ENCODE measurements at regions not wholly inside any gene's neighbourhood (a gene's known extent, or its start where the extent isn't known, plus 50 kb on each side); places are given as distances from the start of the nearest gene placed in this dataset.

DNA sequence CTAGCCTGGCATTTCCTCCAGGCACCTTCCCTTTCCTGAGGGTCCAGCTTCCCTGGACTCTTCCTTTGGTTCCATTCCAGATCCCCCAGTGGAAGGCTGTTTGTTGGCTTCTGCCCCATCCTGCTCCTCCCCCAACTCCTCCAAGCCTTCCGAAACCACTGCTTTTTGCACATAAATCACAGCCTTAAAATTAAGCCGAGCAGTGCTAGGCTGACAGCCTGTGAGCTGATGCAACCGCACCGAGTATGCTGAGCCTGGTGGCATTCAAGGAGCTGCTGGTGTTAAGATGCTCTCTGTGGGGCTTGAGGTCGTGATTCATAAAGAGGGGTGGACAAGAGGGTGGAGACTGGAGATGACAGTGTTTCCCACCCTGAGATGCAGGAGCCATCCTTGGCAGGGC is 266.6 kb upstream of the C1orf174 start:
- TF ChIP-seq, protein P1, sequence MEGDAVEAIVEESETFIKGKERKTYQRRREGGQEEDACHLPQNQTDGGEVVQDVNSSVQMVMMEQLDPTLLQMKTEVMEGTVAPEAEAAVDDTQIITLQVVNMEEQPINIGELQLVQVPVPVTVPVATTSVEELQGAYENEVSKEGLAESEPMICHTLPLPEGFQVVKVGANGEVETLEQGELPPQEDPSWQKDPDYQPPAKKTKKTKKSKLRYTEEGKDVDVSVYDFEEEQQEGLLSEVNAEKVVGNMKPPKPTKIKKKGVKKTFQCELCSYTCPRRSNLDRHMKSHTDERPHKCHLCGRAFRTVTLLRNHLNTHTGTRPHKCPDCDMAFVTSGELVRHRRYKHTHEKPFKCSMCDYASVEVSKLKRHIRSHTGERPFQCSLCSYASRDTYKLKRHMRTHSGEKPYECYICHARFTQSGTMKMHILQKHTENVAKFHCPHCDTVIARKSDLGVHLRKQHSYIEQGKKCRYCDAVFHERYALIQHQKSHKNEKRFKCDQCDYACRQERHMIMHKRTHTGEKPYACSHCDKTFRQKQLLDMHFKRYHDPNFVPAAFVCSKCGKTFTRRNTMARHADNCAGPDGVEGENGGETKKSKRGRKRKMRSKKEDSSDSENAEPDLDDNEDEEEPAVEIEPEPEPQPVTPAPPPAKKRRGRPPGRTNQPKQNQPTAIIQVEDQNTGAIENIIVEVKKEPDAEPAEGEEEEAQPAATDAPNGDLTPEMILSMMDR (IDR thresholded peaks at IDR 0.05; ENCODE audit: extremely low read depth, insufficient read depth, missing control alignments), result no peak
- no peak for DNase-seq (ENCODE audit: low spot score)
- in situ Hi-C loops (cut with MboI; ENCODE audit: low pct_unique_long_range_greater_than_20kb, low sequenced_read_pairs, unreplicated experiment), result no loop called here

DNA sequence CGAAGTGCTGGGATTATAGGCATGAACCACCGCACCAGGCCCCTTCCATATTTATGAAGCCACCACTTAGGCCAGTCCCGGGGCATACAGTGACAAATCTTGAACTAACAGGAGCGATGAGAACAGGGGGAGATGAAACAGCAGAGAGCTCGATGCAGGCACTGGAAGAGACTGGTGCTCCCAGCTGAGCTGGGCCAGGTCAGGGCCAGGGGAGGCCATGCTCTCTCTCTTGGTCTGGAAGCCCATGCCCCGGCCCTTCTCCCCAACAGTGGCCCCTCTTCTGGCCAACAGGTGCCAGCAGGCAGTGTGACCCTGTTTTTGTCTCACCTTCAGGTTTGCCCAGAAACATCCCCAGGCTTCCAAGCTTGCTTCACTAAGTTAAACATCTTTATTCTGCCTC is 269.9 kb upstream of the C1orf174 start:
- TF ChIP-seq, protein P1 (IDR thresholded peaks at IDR 0.05; ENCODE audit: extremely low read depth, insufficient read depth, missing control alignments), result no peak
- no peak for DNase-seq (ENCODE audit: low spot score)
- in situ Hi-C loops (cut with MboI; ENCODE audit: low pct_unique_long_range_greater_than_20kb, low sequenced_read_pairs, unreplicated experiment), result no loop called here

DNA sequence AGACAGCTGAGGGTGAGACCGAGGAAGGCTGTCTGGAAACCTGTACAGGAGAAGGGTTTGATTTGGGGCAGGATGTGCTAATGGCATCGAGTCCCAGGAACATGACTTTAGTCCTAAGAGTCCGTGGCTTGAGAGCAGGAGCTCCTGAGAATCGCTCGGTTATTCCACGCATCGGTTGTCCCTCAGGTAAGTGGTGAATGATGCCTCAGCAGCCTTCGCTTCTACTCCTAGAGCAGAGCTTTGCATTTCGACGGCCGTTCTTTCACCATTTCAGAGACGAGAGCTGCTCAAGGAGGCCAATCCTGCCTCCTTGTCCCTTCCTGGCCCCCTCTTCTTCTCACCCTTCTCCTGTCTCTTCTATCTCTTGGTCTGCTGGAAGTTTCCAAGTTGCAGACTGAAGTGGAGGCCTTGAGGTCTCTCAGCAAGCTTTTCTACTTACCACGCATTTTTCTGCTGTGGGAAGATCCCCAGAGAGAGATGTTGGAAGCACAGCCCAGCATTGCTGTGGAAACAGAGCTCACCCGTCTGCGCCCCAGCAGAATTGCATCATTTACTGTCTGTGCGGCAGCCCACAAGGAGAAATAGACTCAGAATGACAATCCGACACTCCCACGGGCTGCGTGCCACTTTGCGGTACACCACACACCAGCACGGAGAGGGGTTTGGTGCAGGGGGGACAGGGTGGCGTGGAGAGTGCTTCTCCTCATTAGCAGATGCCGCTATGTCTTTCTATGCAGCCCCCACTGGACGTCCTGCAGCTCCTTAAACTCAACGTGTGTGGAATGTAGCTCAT is 270.7 kb upstream of the C1orf174 start:
- in situ Hi-C loops (cut with MboI; ENCODE audit: low pct_unique_long_range_greater_than_20kb, low sequenced_read_pairs, unreplicated experiment), result no loop called here
- TF ChIP-seq, protein P1 (IDR thresholded peaks at IDR 0.05; ENCODE audit: extremely low read depth, insufficient read depth, missing control alignments), result no peak
- DNase-seq (ENCODE audit: low spot score), result no peak

DNA sequence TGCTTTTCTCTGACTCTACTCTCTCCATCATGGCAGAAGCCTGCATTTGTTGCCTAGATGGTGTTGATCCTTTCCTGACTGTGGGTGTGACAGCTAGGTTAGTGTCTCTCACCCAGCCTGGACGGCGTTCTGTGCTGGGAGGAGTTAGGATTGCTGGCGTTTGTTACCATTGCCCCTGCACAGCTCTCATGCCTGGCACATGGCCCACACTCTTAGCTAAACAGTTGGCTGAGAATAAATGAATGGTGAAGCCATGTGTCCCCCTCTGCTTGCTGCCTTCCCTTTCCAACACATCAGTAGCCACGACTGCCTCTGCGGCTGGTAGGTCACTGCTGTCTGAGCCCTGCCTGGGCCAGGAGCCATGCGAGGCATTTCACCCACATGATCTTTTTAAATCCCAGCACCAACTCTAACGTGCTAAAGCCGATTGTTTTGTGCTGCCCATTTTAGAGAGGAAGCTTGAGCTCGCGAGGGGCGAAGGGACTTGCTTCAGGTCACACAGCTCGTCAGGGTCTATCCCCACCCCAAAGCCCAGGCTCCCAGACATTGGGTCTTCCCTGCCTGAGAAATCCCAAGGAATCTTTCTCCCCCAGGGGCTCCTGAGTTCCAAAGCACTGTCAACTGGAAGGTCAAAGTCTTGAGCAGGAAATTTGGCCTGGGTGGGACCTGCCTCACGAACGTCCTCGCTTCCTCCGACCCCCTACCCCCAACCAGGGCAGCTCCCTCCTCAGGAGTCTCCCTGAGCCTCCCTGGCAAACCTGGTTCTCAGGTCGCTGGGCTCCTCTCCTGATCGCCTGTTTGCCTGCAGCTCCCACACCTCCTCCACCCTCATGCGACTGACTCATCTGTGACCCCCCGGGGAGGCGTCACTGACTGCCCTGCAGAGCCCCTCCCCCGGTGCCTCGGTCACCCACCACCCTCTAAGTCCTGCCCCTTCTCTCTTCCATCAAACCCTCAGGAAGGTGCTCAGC is 271.7 kb upstream of the C1orf174 start:
- in situ Hi-C loops (cut with MboI; ENCODE audit: low pct_unique_long_range_greater_than_20kb, low sequenced_read_pairs, unreplicated experiment), result no loop called here
- DNase-seq (ENCODE audit: low spot score), result peak; percentile 2
- TF ChIP-seq, protein P1 (IDR thresholded peaks at IDR 0.05; ENCODE audit: extremely low read depth, insufficient read depth, missing control alignments), result no peak

DNA sequence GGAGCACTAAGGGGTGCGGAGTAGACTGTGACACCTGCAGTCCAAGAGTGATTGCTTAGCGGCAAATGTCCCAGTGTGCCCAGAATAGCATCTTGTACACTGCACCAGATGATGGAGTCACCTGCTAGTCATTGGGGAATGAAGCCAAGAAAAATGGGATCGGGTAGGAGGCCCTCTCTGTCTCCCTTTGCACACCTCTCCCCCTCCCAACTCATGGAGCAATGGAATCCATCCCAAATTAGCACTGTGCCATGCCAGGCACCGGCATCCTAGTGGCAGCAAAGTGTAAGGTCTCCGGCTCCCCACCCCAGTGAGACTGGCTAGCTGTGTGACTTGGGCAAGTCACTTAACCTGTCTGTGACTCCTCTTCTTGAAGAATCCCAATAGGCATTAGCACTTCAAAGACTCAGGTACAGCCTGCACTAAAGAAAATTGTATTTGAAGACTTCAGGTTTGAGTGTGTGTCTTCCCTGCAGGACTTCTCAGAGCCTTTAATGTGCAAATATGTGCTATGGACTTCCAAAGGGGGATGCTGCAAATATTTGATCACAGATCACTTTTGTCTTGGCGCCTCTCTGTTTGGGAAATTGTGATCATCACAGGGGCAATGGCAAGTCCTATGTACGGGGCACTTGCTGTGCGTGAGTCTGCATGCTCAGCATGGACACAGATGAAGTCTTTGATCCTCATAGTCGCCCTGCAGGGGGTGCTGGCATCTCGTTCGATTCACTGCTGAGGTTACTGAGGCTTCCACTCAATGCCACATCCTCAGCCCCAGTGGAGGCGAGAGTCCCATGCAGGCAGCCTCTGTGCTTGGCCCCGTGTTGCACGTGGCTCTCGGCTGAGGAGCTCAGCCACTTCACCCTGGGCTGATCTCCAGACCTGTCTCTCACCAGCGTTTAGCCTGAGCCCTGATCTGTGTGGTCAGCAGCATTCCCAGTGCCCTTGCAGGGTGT is 272.9 kb upstream of the C1orf174 start:
- TF ChIP-seq, protein P1 (IDR thresholded peaks at IDR 0.05; ENCODE audit: extremely low read depth, insufficient read depth, missing control alignments), result no peak
- DNase-seq (ENCODE audit: low spot score), result peak; percentile 6
- in situ Hi-C loops (cut with MboI; ENCODE audit: low pct_unique_long_range_greater_than_20kb, low sequenced_read_pairs, unreplicated experiment), result no loop called here

DNA sequence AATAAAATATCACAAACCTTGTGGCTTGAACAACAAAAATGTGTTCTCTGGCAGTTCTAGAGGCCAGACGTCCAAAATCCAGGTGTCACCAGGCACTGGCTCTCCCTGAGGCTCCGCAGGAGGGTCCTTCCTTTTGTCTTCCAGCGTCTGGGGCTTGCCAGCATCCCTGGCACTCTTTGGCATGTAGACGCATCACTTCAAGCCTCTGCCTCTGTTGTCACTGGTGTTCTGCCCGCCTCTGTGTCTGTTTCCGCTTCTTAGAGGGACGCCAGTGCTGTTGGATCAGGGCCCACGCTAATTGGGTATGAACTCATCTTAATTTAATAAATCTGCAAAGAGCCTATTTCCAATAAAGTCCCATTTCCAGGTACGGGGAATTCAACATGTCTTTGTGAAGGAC is 273.7 kb upstream of the C1orf174 start:
- TF ChIP-seq, protein P1 (IDR thresholded peaks at IDR 0.05; ENCODE audit: extremely low read depth, insufficient read depth, missing control alignments), result no peak
- in situ Hi-C loops (cut with MboI; ENCODE audit: low pct_unique_long_range_greater_than_20kb, low sequenced_read_pairs, unreplicated experiment), result no loop called here
- peak; percentile 3 for DNase-seq (ENCODE audit: low spot score)
